DOHH2 (cell line): ENCODE measurements at regions not wholly inside any gene's neighbourhood (a gene's known extent, or its start where the extent isn't known, plus 50 kb on each side); places are given as distances from the start of the nearest gene placed in this dataset.

Experiments used
- H3F3A ChIP-seq: fragments of 200-600 bp; sonication (generic), shearing (Covaris generic); 2 replicates; pipeline ENCODE4 v1.6.0; 2016; ENCODE audit warnings: antibody characterized with exemption, mild to moderate bottlenecking; ENCODE audit not compliant: control insufficient read depth, insufficient read depth
- H3K27ac ChIP-seq: fragments of 200-600 bp; sonication (generic); 2 replicates; pipeline ENCODE4 v1.5.1; 2014; ENCODE audit warnings: low read depth, mild to moderate bottlenecking, low read length, moderate library complexity
- H3K27me3 ChIP-seq: fragments of 200-600 bp; sonication (generic); 2 replicates; pipeline ENCODE4 v1.6.1; 2014; ENCODE audit warnings: mild to moderate bottlenecking, low read length, mixed read lengths; ENCODE audit not compliant: control insufficient read depth
- H3K36me3 ChIP-seq: fragments of 200-600 bp; sonication (generic); 2 replicates; pipeline ENCODE4 v1.6.1; 2014; ENCODE audit warnings: mild to moderate bottlenecking, low read length, moderate library complexity, mixed read lengths; ENCODE audit not compliant: control insufficient read depth
- H3K4me1 ChIP-seq: fragments of 200-600 bp; sonication (generic); 2 replicates; pipeline ENCODE4 v1.6.1; 2014; ENCODE audit warnings: mild to moderate bottlenecking, low read length, mixed read lengths; ENCODE audit not compliant: control insufficient read depth
- H3K4me2 ChIP-seq: fragments of 200-600 bp; sonication (generic); 2 replicates; pipeline ENCODE4 v1.6.0; 2014; ENCODE audit warnings: mild to moderate bottlenecking, low read length, moderate library complexity
- H3K4me3 ChIP-seq: fragments of 200-600 bp; sonication (generic); 2 replicates; pipeline ENCODE4 v1.5.1; 2014; ENCODE audit warnings: mild to moderate bottlenecking, low read length, mixed read lengths
- H3K79me2 ChIP-seq: fragments of 200-600 bp; sonication (generic); 2 replicates; pipeline ENCODE4 v1.6.1; 2014; ENCODE audit warnings: mild to moderate bottlenecking, low read length, mixed read lengths; ENCODE audit not compliant: control insufficient read depth
- H3K9me2 ChIP-seq: fragments of 200-600 bp; sonication (generic); replicated peaks from 2 replicates; pipeline ENCODE4 v1.6.1; 2014; ENCODE audit warnings: mild to moderate bottlenecking, low read length, mixed read lengths; ENCODE audit not compliant: control insufficient read depth
- H3K9me3 ChIP-seq: fragments of 200-600 bp; sonication (generic); 2 replicates; pipeline ENCODE4 v1.6.1; 2014; ENCODE audit warnings: antibody characterized with exemption, low read length, mixed read lengths; ENCODE audit not compliant: control insufficient read depth, insufficient read depth
- H4K20me1 ChIP-seq: fragments of 200-600 bp; sonication (generic); 2 replicates; pipeline ENCODE4 v1.6.0; 2014; ENCODE audit warnings: low read depth, mild to moderate bottlenecking, antibody characterized with exemption, low read length, moderate library complexity; ENCODE audit not compliant: control insufficient read depth, insufficient read depth
- CTCF ChIP-seq: fragments of 200-600 bp; sonication (generic); IDR thresholded peaks from one replicate; pipeline ENCODE4 v1.5.1; 2014; ENCODE audit warnings: antibody characterized with exemption, mild to moderate bottlenecking, low read depth, low read length; ENCODE audit not compliant: poor library complexity, severe bottlenecking
- EZH2phosphoT487 ChIP-seq: fragments of 200-600 bp; sonication (generic); IDR thresholded peaks from 2 replicates; pipeline ENCODE4 v1.6.1; 2017; ENCODE audit warnings: borderline replicate concordance, mild to moderate bottlenecking, antibody characterized with exemption, low read length, moderate library complexity, mixed read lengths

- Histone ChIP-seq H3K9me2 (no peaks in the 10 kb centered on the region), H3F3A (no peaks in the 10 kb centered on the region), H4K20me1 (no peaks in the 10 kb centered on the region), H3K4me1 (no peaks in the 10 kb centered on the region), H3K9me3 (no peaks in the 10 kb centered on the region), H3K27me3 (no peaks in the 10 kb centered on the region), H3K79me2 (no peaks in the 10 kb centered on the region), H3K27ac (no peak overlapping the region), H3K4me3 (no peak overlapping the region), H3K4me2 (no peak overlapping the region), H3K36me3 (no peaks in the 10 kb centered on the region)
- TF ChIP-seq EZH2phosphoT487 (no peak), CTCF (no peak)
Observed at GRCh38 chr12:127787544-127787943, 479.4 kb upstream of the TMEM132C start.

GRCh38 chr12:127790376-127790775, 476.6 kb upstream of the TMEM132C start:
- Histone ChIP-seq H3F3A (no peaks in the 10 kb centered on the region), H3K4me3 (no peak overlapping the region), H3K9me3 (no peaks in the 10 kb centered on the region), H3K79me2 (no peaks in the 10 kb centered on the region), H4K20me1 (no peaks in the 10 kb centered on the region), H3K4me2 (no peak overlapping the region), H3K36me3 (no peaks in the 10 kb centered on the region), H3K27me3 (no peaks in the 10 kb centered on the region), H3K9me2 (no peaks in the 10 kb centered on the region), H3K27ac (no peak overlapping the region), H3K4me1 (no peaks in the 10 kb centered on the region)
- TF ChIP-seq CTCF: no peak
- no peak for TF ChIP-seq EZH2phosphoT487

GRCh38 chr12:127791217-127791616, 475.8 kb upstream of the TMEM132C start:
- no peaks in the 10 kb centered on the region for H3K27me3 ChIP-seq
- no peak overlapping the region for H3K4me3 ChIP-seq
- no peaks in the 10 kb centered on the region for H3K9me2 ChIP-seq
- no peak overlapping the region for H3K27ac ChIP-seq
- H3K36me3 ChIP-seq: no peaks in the 10 kb centered on the region
- H3K79me2 ChIP-seq: no peaks in the 10 kb centered on the region
- no peaks in the 10 kb centered on the region for H4K20me1 ChIP-seq
- no peak for TF ChIP-seq CTCF
- no peak for TF ChIP-seq EZH2phosphoT487
- H3K4me2 ChIP-seq: no peak overlapping the region
- no peaks in the 10 kb centered on the region for H3K4me1 ChIP-seq
- H3K9me3 ChIP-seq: no peaks in the 10 kb centered on the region
- no peaks in the 10 kb centered on the region for H3F3A ChIP-seq

GRCh38 chr12:127797918-127798317, 469.1 kb upstream of the TMEM132C start:
- no peak overlapping the region for H3K4me2 ChIP-seq
- no peaks in the 10 kb centered on the region for H3K27me3 ChIP-seq
- TF ChIP-seq CTCF (no peak), EZH2phosphoT487 (no peak)

More at GRCh38 chr12:127797918-127798317, 469.1 kb upstream of the TMEM132C start:
- H3K36me3 ChIP-seq: no peaks in the 10 kb centered on the region
- no peaks in the 10 kb centered on the region for H3K79me2 ChIP-seq
- H3K9me3 ChIP-seq: no peaks in the 10 kb centered on the region
- no peak overlapping the region for H3K27ac ChIP-seq
- H4K20me1 ChIP-seq: no peaks in the 10 kb centered on the region
- no peak overlapping the region for H3K4me3 ChIP-seq
- no peaks in the 10 kb centered on the region for H3F3A ChIP-seq
- H3K9me2 ChIP-seq: no peaks in the 10 kb centered on the region
- no peaks in the 10 kb centered on the region for H3K4me1 ChIP-seq
